HG02870 (cell line): ENCODE measurements at regions not wholly inside any gene's neighbourhood (a gene's known extent, or its start where the extent isn't known, plus 50 kb on each side); places are given as distances from the start of the nearest gene placed in this dataset.
A peak's percentile ranks its signal among the peaks of the same experiment; 100 is the strongest.

Experiments used
- ATAC-seq: cut with Tn5 transposase; IDR thresholded peaks from one replicate; pipeline ENCODE4 v1.9.1; 2021; ENCODE audit warnings: mild to moderate bottlenecking, moderate library complexity; ENCODE audit not compliant: unreplicated experiment

- ATAC-seq = no peak
Observed at GRCh38 chr3:117626577-117626976, 917.0 kb downstream of the TUSC7 start.

- ATAC-seq = no peak
Observed at GRCh38 chr3:117628823-117629291, 919.3 kb downstream of the TUSC7 start.

GRCh38 chr3:117629505-117629904, 919.9 kb downstream of the TUSC7 start:
- no peak for ATAC-seq

- peak; percentile 77 for ATAC-seq
Observed at GRCh38 chr3:117630469-117630868, 920.9 kb downstream of the TUSC7 start.

GRCh38 chr3:117630885-117631284, 921.3 kb downstream of the TUSC7 start:
- ATAC-seq = peak; percentile 2

- ATAC-seq = no peak
Observed at GRCh38 chr3:117631781-117632180, 922.2 kb downstream of the TUSC7 start.

- no peak for ATAC-seq
Observed at GRCh38 chr3:117632191-117632590, 922.6 kb downstream of the TUSC7 start.

GRCh38 chr3:117633207-117633606, 923.6 kb downstream of the TUSC7 start:
- no peak for ATAC-seq

- ATAC-seq = no peak
Observed at GRCh38 chr3:117637666-117638065, 928.1 kb downstream of the TUSC7 start.

- ATAC-seq = no peak
Observed at GRCh38 chr3:117644203-117644602, 934.6 kb downstream of the TUSC7 start.

- peak; percentile 66 for ATAC-seq
Observed at GRCh38 chr3:117645561-117646242, 936.1 kb downstream of the TUSC7 start.

- ATAC-seq = no peak
Observed at GRCh38 chr3:117647435-117647834, 937.9 kb downstream of the TUSC7 start.

GRCh38 chr3:117651246-117651645, 941.7 kb downstream of the TUSC7 start:
- no peak for ATAC-seq

- ATAC-seq = no peak
Observed at GRCh38 chr3:117656391-117656790, 946.8 kb downstream of the TUSC7 start.

- no peak for ATAC-seq
Observed at GRCh38 chr3:117657278-117657677, 947.7 kb downstream of the TUSC7 start.

GRCh38 chr3:117660941-117661817, 951.6 kb downstream of the TUSC7 start:
- no peak for ATAC-seq

- no peak for ATAC-seq
Observed at GRCh38 chr3:117661818-117662095, 952.2 kb downstream of the TUSC7 start.

- no peak for ATAC-seq
Observed at GRCh38 chr3:117665296-117665695, 955.7 kb downstream of the TUSC7 start.

GRCh38 chr3:117666325-117666724, 956.7 kb downstream of the TUSC7 start:
- no peak for ATAC-seq

GRCh38 chr3:117666812-117667211, 957.2 kb downstream of the TUSC7 start:
- no peak for ATAC-seq

GRCh38 chr3:117669774-117670173, 960.2 kb downstream of the TUSC7 start:
- ATAC-seq = no peak

GRCh38 chr3:117671722-117672318, 962.2 kb downstream of the TUSC7 start:
- ATAC-seq = no peak
